ENCODE measurements at regions not wholly inside any gene's neighbourhood (a gene's known extent, or its start where the extent isn't known, plus 50 kb on each side); places are given as distances from the start of the nearest gene placed in this dataset.

GRCh38 chr9:130785053-130785452 lies 50.0 kb upstream of the ABL1 start:
- Mint-ChIP-seq H3K27ac (no peak overlapping the region), H3K27me3 (ENCODE audit: low read depth, poor library complexity) (peaks cover 3% of the 10 kb centered on the region), H3K4me1 (peaks cover 38% of the 10 kb centered on the region), H3K9me3 (peaks cover 27% of the 10 kb centered on the region), H3K4me3 (no peak overlapping the region), H3K36me3 (ENCODE audit: low read depth) (peaks cover 24% of the 10 kb centered on the region)
- TF ChIP-seq, protein P1, sequence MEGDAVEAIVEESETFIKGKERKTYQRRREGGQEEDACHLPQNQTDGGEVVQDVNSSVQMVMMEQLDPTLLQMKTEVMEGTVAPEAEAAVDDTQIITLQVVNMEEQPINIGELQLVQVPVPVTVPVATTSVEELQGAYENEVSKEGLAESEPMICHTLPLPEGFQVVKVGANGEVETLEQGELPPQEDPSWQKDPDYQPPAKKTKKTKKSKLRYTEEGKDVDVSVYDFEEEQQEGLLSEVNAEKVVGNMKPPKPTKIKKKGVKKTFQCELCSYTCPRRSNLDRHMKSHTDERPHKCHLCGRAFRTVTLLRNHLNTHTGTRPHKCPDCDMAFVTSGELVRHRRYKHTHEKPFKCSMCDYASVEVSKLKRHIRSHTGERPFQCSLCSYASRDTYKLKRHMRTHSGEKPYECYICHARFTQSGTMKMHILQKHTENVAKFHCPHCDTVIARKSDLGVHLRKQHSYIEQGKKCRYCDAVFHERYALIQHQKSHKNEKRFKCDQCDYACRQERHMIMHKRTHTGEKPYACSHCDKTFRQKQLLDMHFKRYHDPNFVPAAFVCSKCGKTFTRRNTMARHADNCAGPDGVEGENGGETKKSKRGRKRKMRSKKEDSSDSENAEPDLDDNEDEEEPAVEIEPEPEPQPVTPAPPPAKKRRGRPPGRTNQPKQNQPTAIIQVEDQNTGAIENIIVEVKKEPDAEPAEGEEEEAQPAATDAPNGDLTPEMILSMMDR (IDR thresholded peaks at IDR 0.05), result no peak
- no peak for DNase-seq
